GM18517 (cell line): ENCODE measurements at regions not wholly inside any gene's neighbourhood (a gene's known extent, or its start where the extent isn't known, plus 50 kb on each side); places are given as distances from the start of the nearest gene placed in this dataset.

Source experiments
- ATAC-seq: cut with Tn5 transposase; IDR thresholded peaks from one replicate; pipeline ENCODE4 v1.9.1; 2021; ENCODE audit warnings: mild to moderate bottlenecking, moderate library complexity; ENCODE audit not compliant: unreplicated experiment

GRCh38 chr9:11312966-11313365, 700.2 kb upstream of the PTPRD start:
- no peak for ATAC-seq

GRCh38 chr9:11318946-11319345, 706.1 kb upstream of the PTPRD start:
- no peak for ATAC-seq

GRCh38 chr9:11319538-11319937, 706.7 kb upstream of the PTPRD start:
- no peak for ATAC-seq

- ATAC-seq: no peak
Observed at GRCh38 chr9:11320989-11321388, 708.2 kb upstream of the PTPRD start.

GRCh38 chr9:11323457-11323856, 710.7 kb upstream of the PTPRD start:
- ATAC-seq: no peak

- ATAC-seq: no peak
Observed at GRCh38 chr9:11326231-11326630, 713.4 kb upstream of the PTPRD start.

- no peak for ATAC-seq
Observed at GRCh38 chr9:11328326-11328725, 715.5 kb upstream of the PTPRD start.

GRCh38 chr9:11335011-11335410, 722.2 kb upstream of the PTPRD start:
- no peak for ATAC-seq

- ATAC-seq: no peak
Observed at GRCh38 chr9:11338130-11338529, 725.3 kb upstream of the PTPRD start.

- no peak for ATAC-seq
Observed at GRCh38 chr9:11340654-11341053, 727.9 kb upstream of the PTPRD start.

GRCh38 chr9:11347437-11347836, 734.6 kb upstream of the PTPRD start:
- no peak for ATAC-seq

- no peak for ATAC-seq
Observed at GRCh38 chr9:11348366-11348765, 735.6 kb upstream of the PTPRD start.

GRCh38 chr9:11349187-11349586, 736.4 kb upstream of the PTPRD start:
- ATAC-seq: no peak

- ATAC-seq: no peak
Observed at GRCh38 chr9:11352612-11353011, 739.8 kb upstream of the PTPRD start.

GRCh38 chr9:11356067-11356466, 743.3 kb upstream of the PTPRD start:
- no peak for ATAC-seq

GRCh38 chr9:11366585-11367129, 753.9 kb upstream of the PTPRD start:
- ATAC-seq: no peak

- no peak for ATAC-seq
Observed at GRCh38 chr9:11374926-11375325, 762.1 kb upstream of the PTPRD start.

GRCh38 chr9:11402621-11403020, 789.8 kb upstream of the PTPRD start:
- no peak for ATAC-seq

GRCh38 chr9:11414241-11414640, 801.4 kb upstream of the PTPRD start:
- ATAC-seq: no peak

GRCh38 chr9:11417782-11418181, 805.0 kb upstream of the PTPRD start:
- no peak for ATAC-seq

GRCh38 chr9:11431490-11431889, 818.7 kb upstream of the PTPRD start:
- ATAC-seq: no peak

GRCh38 chr9:11432361-11432760, 819.6 kb upstream of the PTPRD start:
- no peak for ATAC-seq

- ATAC-seq: no peak
Observed at GRCh38 chr9:11443631-11444030, 830.8 kb upstream of the PTPRD start.
